ENCODE measurements at regions not wholly inside any gene's neighbourhood (a gene's known extent, or its start where the extent isn't known, plus 50 kb on each side); places are given as distances from the start of the nearest gene placed in this dataset.

- ChIA-PET CTCF (no interaction called here), POLR2A (no interaction called here)
- DNase-seq (ENCODE audit: low read depth) = no peak
- Histone ChIP-seq H3K36me3 (ENCODE audit: control insufficient read depth, insufficient read depth, low read length) (no peaks in the 10 kb centered on the region), H3K4me3 (ENCODE audit: low read depth, low read length) (no peak overlapping the region), H3K27me3 (ENCODE audit: control insufficient read depth, insufficient read depth, low read length) (0 out of 2 replicates have a peak, but pooled peaks cover 2% of the 10 kb centered on the region)
- TF ChIP-seq CTCF (IDR thresholded peaks at IDR 0.05; ENCODE audit: insufficient read depth, low read depth, low read length) = no peak
Measured at GRCh38 chr20:47872341-47872740, 87.1 kb upstream of the SULF2 start.

GRCh38 chr20:47870475-47870874, 85.2 kb upstream of the SULF2 start:
- Histone ChIP-seq H3K27me3 (ENCODE audit: control insufficient read depth, insufficient read depth, low read length) (peaks cover 15% of the 10 kb centered on the region), H3K4me3 (ENCODE audit: low read depth, low read length) (no peak overlapping the region), H3K36me3 (ENCODE audit: control insufficient read depth, insufficient read depth, low read length) (no peaks in the 10 kb centered on the region)
- POLR2A ChIA-PET = no interaction called here
- DNase-seq (ENCODE audit: low read depth) = no peak
- CTCF ChIA-PET = interaction anchor here (0.6 to 1.8 kb wide), 3 partner anchors 16 to 456 kb away, joined by 3 to 7 read pairs (median 3); no protein-coding TSS in a partner anchor
- TF ChIP-seq CTCF (IDR thresholded peaks at IDR 0.05; ENCODE audit: insufficient read depth, low read depth, low read length) = no peak

- no peak for DNase-seq (ENCODE audit: low read depth)
- TF ChIP-seq CTCF (IDR thresholded peaks at IDR 0.05; ENCODE audit: insufficient read depth, low read depth, low read length) = no peak
- Histone ChIP-seq H3K4me3 (ENCODE audit: low read depth, low read length) (no peak overlapping the region), H3K27me3 (ENCODE audit: control insufficient read depth, insufficient read depth, low read length) (peaks cover 17% of the 10 kb centered on the region), H3K36me3 (ENCODE audit: control insufficient read depth, insufficient read depth, low read length) (no peaks in the 10 kb centered on the region)
- CTCF ChIA-PET = no interaction called here
- POLR2A ChIA-PET = no interaction called here
Measured at GRCh38 chr20:47868744-47869143, 83.5 kb upstream of the SULF2 start.

- Histone ChIP-seq H3K36me3 (ENCODE audit: control insufficient read depth, insufficient read depth, low read length) (no peaks in the 10 kb centered on the region), H3K4me3 (ENCODE audit: low read depth, low read length) (no peak overlapping the region), H3K27me3 (ENCODE audit: control insufficient read depth, insufficient read depth, low read length) (peaks cover 17% of the 10 kb centered on the region)
- POLR2A ChIA-PET = no interaction called here
- TF ChIP-seq CTCF (IDR thresholded peaks at IDR 0.05; ENCODE audit: insufficient read depth, low read depth, low read length) = no peak
- CTCF ChIA-PET = interaction anchor here (1.0 kb wide), 1 partner anchor 82 kb away, joined by 3 read pairs; no protein-coding TSS in a partner anchor
- no peak for DNase-seq (ENCODE audit: low read depth)
Measured at GRCh38 chr20:47868236-47868635, 83.0 kb upstream of the SULF2 start.

- ChIA-PET CTCF (interaction anchor here (1.0 kb wide), 1 partner anchor 82 kb away, joined by 3 read pairs; no protein-coding TSS in a partner anchor), POLR2A (no interaction called here)
- H3K36me3 ChIP-seq (ENCODE audit: control insufficient read depth, insufficient read depth, low read length) = no peaks in the 10 kb centered on the region
- DNase-seq (ENCODE audit: low read depth) = no peak
- no peak overlapping the region for H3K4me3 ChIP-seq (ENCODE audit: low read depth, low read length)
- peaks cover 17% of the 10 kb centered on the region for H3K27me3 ChIP-seq (ENCODE audit: control insufficient read depth, insufficient read depth, low read length)
- TF ChIP-seq CTCF (IDR thresholded peaks at IDR 0.05; ENCODE audit: insufficient read depth, low read depth, low read length) = no peak
Measured at GRCh38 chr20:47867831-47868230, 82.5 kb upstream of the SULF2 start.
